ENCODE measurements at regions not wholly inside any gene's neighbourhood (a gene's known extent, or its start where the extent isn't known, plus 50 kb on each side); places are given as distances from the start of the nearest gene placed in this dataset.
"Not testable (repeated sequence)": the region's sequence is repeated elsewhere in the genome, so short reads cannot be mapped to it uniquely, and the experiment has no call there.

DNA sequence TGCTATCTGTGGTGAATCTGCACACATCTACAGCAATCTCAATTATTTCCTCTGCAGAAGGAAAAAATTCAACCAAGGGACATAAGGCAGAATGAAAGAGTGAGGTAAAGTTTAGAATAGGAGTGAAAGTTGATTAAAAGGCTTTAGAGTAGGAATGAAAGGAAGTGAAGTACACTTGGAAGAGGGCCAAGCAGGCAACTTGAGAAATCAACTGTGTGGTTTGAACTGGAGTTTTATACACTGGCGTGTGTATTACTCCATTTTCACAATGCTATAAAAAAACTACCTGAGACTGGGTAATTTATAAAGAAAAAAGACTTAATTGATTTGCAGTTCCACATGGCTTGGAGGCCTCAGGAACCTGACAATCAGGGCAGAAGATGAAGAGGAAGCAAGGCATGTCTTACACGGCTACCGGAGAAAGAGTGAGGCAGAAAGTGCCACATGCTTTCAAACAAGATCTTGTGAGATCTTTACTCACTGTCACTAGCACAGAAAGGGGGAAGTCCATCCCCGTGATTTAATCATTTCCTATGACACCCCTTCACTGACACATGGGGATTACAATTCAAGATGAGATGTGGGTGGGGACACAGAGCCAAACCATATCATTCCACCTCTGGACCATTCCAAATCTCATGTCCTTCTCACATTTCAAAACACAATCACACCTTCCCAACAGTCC is 234.8 kb downstream of the IL15 start:
- Histone ChIP-seq H2BK5ac (ENCODE audit: low read depth, low read length, poor library complexity, severe bottlenecking) (no peak overlapping the region), H3K4me1 (ENCODE audit: control insufficient read depth, insufficient read depth, low read length) (no peaks in the 10 kb centered on the region), H3K27me3 (ENCODE audit: control insufficient read depth, insufficient read depth, low read length) (no peaks in the 10 kb centered on the region), H2BK15ac (ENCODE audit: low read depth, low read length) (no peak overlapping the region), H2AK9ac (replicated peaks; ENCODE audit: low read depth, low read length, poor library complexity) (no peak overlapping the region), H4K20me1 (ENCODE audit: insufficient read depth, low read length) (no peaks in the 10 kb centered on the region), H4K91ac (ENCODE audit: insufficient read depth, low read depth, low read length) (no peak overlapping the region), H3K23ac (ENCODE audit: low read depth, low read length) (no peak overlapping the region), H2AFZ (replicated peaks; ENCODE audit: low read length, poor library complexity) (no peak overlapping the region), H3K56ac (ENCODE audit: extremely low read depth, insufficient read depth, low read length) (no peak overlapping the region), H2BK120ac (ENCODE audit: low read depth, low read length) (no peak overlapping the region), H3K4ac (ENCODE audit: low read depth, low read length) (no peak overlapping the region), H2AK5ac (ENCODE audit: low read depth, low read length) (no peak overlapping the region), H3K18ac (ENCODE audit: low read depth, low read length) (no peak overlapping the region), H3K4me3 (ENCODE audit: insufficient read depth, low read depth, low read length) (no peak overlapping the region), H3K9me1 (ENCODE audit: insufficient read depth, low read length) (no peaks in the 10 kb centered on the region), H3K36me3 (ENCODE audit: control insufficient read depth, insufficient read depth, low read length) (no peaks in the 10 kb centered on the region), H3K4me2 (ENCODE audit: low read depth, low read length) (no peak overlapping the region), H3K14ac (replicated peaks; ENCODE audit: low read depth, low read length) (no peak overlapping the region), H2BK20ac (ENCODE audit: low read depth, low read length) (no peak overlapping the region), H4K5ac (ENCODE audit: low read depth, low read length) (no peak overlapping the region), H3K27ac (ENCODE audit: insufficient read depth, low read length) (no peak overlapping the region), H3K79me1 (ENCODE audit: low read depth in 1 of 2, low read length in 2 of 2) (no peaks in the 10 kb centered on the region), H4K8ac (ENCODE audit: low read depth in 2 of 2, low read length in 2 of 2) (no peak overlapping the region), H3K9ac (ENCODE audit: low read depth, low read length) (no peak overlapping the region), H3K9me3 (ENCODE audit: control insufficient read depth, insufficient read depth, low read length) (no peaks in the 10 kb centered on the region; the same call in 1 of the 2 replicates)
- dilution Hi-C loops (cut with HindIII; ENCODE audit: low sequenced_read_pairs, unreplicated experiment) (no loop called here), intact Hi-C loops (cut with micrococcal nuclease) (no loop called here), in situ Hi-C loops (cut with MboI; ENCODE audit: low sequenced_read_pairs) (no loop called here)
- ChIA-PET POLR2A (ENCODE audit: unreplicated experiment) (no interaction called here), CTCF (interaction anchor here (0.7 kb wide), 1 partner anchor 590 kb away, joined by 7 read pairs; no protein-coding TSS in a partner anchor)
- BruUV-seq (replicated peaks) = no TSS peak
- no peak for ATAC-seq (ENCODE audit: low read depth)
- TF ChIP-seq, protein P1, sequence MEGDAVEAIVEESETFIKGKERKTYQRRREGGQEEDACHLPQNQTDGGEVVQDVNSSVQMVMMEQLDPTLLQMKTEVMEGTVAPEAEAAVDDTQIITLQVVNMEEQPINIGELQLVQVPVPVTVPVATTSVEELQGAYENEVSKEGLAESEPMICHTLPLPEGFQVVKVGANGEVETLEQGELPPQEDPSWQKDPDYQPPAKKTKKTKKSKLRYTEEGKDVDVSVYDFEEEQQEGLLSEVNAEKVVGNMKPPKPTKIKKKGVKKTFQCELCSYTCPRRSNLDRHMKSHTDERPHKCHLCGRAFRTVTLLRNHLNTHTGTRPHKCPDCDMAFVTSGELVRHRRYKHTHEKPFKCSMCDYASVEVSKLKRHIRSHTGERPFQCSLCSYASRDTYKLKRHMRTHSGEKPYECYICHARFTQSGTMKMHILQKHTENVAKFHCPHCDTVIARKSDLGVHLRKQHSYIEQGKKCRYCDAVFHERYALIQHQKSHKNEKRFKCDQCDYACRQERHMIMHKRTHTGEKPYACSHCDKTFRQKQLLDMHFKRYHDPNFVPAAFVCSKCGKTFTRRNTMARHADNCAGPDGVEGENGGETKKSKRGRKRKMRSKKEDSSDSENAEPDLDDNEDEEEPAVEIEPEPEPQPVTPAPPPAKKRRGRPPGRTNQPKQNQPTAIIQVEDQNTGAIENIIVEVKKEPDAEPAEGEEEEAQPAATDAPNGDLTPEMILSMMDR (conservative IDR thresholded peaks at IDR 0.05; ENCODE audit: low read depth, low read length) = no peak
- no peak for TF ChIP-seq MAFK (IDR thresholded peaks at IDR 0.05; ENCODE audit: low read depth, low read length)
- TF ChIP-seq, protein P2, sequence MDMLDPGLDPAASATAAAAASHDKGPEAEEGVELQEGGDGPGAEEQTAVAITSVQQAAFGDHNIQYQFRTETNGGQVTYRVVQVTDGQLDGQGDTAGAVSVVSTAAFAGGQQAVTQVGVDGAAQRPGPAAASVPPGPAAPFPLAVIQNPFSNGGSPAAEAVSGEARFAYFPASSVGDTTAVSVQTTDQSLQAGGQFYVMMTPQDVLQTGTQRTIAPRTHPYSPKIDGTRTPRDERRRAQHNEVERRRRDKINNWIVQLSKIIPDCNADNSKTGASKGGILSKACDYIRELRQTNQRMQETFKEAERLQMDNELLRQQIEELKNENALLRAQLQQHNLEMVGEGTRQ (IDR thresholded peaks at IDR 0.05; ENCODE audit: low read depth, low read length) = no peak
- no peak for TF ChIP-seq RFX5 (IDR thresholded peaks at IDR 0.05; ENCODE audit: low read depth, low read length)
- 80% methylated on average over 2 of the region's 4 CpGs; no CpG with 5 or more reads in 1 of the 2 experiments for WGBS, 2 experiments (ENCODE audit: extremely low coverage in 2 of 2, insufficient read length in 1 of 2)
- peak; percentile 17 for DNase-seq

DNA sequence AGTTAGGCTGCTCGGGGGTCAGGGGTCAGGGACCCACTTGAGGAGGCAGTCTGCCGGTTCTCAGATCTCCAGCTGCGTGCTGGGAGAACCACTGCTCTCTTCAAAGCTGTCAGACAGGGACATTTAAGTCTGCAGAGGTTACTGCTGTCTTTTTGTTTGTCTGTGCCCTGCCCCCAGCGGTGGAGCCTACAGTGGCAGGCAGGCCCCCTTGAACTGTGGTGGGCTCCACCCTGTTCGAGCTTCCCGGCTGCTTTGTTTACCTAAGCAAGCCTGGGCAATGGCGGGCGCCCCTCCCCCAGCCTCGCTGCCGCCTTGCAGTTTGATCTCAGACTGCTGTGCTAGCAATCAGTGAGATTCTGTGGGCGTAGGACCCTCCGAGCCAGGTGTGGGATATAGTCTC is 246.3 kb downstream of the IL15 start:
- H4K5ac ChIP-seq (ENCODE audit: low read depth, low read length); H2BK15ac ChIP-seq (ENCODE audit: low read depth, low read length); H2AK5ac ChIP-seq (ENCODE audit: low read depth, low read length); H3K56ac ChIP-seq (ENCODE audit: extremely low read depth, insufficient read depth, low read length); H3K9me1 ChIP-seq (ENCODE audit: insufficient read depth, low read length); H2AK9ac ChIP-seq (replicated peaks; ENCODE audit: low read depth, low read length, poor library complexity); H2BK120ac ChIP-seq (ENCODE audit: low read depth, low read length); H3K4me3 ChIP-seq (ENCODE audit: insufficient read depth, low read depth, low read length); H3K79me1 ChIP-seq (ENCODE audit: low read depth in 1 of 2, low read length in 2 of 2); H3K18ac ChIP-seq (ENCODE audit: low read depth, low read length); H3K4ac ChIP-seq (ENCODE audit: low read depth, low read length); POLR2A ChIA-PET (ENCODE audit: unreplicated experiment); in situ Hi-C loops (cut with MboI; ENCODE audit: low sequenced_read_pairs); H3K23ac ChIP-seq (ENCODE audit: low read depth, low read length); CTCF ChIA-PET; intact Hi-C loops (cut with micrococcal nuclease); H2BK20ac ChIP-seq (ENCODE audit: low read depth, low read length); H3K27ac ChIP-seq (ENCODE audit: insufficient read depth, low read length); H3K14ac ChIP-seq (replicated peaks; ENCODE audit: low read depth, low read length); H3K36me3 ChIP-seq (ENCODE audit: control insufficient read depth, insufficient read depth, low read length); H4K8ac ChIP-seq (ENCODE audit: low read depth in 2 of 2, low read length in 2 of 2); H3K9ac ChIP-seq (ENCODE audit: low read depth, low read length); H4K20me1 ChIP-seq (ENCODE audit: insufficient read depth, low read length); H2AFZ ChIP-seq (replicated peaks; ENCODE audit: low read length, poor library complexity); H3K9me3 ChIP-seq (ENCODE audit: control insufficient read depth, insufficient read depth, low read length); H4K91ac ChIP-seq (ENCODE audit: insufficient read depth, low read depth, low read length); H2BK5ac ChIP-seq (ENCODE audit: low read depth, low read length, poor library complexity, severe bottlenecking); DNase-seq; ATAC-seq (ENCODE audit: low read depth); H3K4me2 ChIP-seq (ENCODE audit: low read depth, low read length); H3K4me1 ChIP-seq (ENCODE audit: control insufficient read depth, insufficient read depth, low read length); BruUV-seq (replicated peaks); dilution Hi-C loops (cut with HindIII; ENCODE audit: low sequenced_read_pairs, unreplicated experiment); H3K27me3 ChIP-seq (ENCODE audit: control insufficient read depth, insufficient read depth, low read length): not testable (repeated sequence)
- WGBS, 2 experiments (ENCODE audit: extremely low coverage in 2 of 2, insufficient read length in 1 of 2) = no CpG with 5 or more reads among the region's 12 CpGs

Measured in IMR-90 (cell line).